Vagina (tissue), 2 donors: ENCODE measurements at regions not wholly inside any gene's neighbourhood (a gene's known extent, or its start where the extent isn't known, plus 50 kb on each side); places are given as distances from the start of the nearest gene placed in this dataset.

Experiments used
- POLR2A ChIP-seq, 2 donors: fragments of 450-650 bp; IDR thresholded peaks; one replicate each; pipeline ENCODE4 v1.6.1; 2017; ENCODE audit warnings: antibody characterized with exemption in 2 of 2, mild to moderate bottlenecking in 2 of 2, moderate library complexity in 2 of 2
- TF ChIP-seq, protein P1 (sequence below), 3 experiments: fragments of 450-650 bp in 2 of 3; fragments of 200-600 bp in 1 of 3; sonication (generic) in 1 of 3; IDR thresholded peaks; one replicate each; pipeline ENCODE4 v1.5.1; 2017 to 2019; ENCODE audit warnings: antibody characterized with exemption in 3 of 3, mild to moderate bottlenecking in 2 of 3, moderate library complexity in 2 of 3

DNA sequence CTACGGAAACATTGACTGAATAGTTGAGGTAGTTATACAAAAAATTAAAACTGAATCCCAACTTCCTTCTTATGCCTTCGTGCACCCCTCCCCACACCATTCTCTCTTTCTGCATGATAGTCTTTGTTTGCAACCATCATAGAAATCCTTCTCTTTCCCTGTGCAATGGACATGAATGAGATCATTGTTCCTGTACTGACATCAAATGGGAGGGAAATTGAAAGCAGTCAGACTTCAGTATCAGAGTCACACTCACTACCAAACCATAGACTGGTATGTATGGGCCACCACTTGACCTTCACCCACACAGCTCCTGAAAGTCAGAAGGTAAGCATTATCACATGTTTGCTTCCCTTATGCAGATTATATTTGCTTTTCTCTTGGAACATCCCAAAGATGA, 782.8 kb downstream of the BCL11A start:
- TF ChIP-seq, protein P1, sequence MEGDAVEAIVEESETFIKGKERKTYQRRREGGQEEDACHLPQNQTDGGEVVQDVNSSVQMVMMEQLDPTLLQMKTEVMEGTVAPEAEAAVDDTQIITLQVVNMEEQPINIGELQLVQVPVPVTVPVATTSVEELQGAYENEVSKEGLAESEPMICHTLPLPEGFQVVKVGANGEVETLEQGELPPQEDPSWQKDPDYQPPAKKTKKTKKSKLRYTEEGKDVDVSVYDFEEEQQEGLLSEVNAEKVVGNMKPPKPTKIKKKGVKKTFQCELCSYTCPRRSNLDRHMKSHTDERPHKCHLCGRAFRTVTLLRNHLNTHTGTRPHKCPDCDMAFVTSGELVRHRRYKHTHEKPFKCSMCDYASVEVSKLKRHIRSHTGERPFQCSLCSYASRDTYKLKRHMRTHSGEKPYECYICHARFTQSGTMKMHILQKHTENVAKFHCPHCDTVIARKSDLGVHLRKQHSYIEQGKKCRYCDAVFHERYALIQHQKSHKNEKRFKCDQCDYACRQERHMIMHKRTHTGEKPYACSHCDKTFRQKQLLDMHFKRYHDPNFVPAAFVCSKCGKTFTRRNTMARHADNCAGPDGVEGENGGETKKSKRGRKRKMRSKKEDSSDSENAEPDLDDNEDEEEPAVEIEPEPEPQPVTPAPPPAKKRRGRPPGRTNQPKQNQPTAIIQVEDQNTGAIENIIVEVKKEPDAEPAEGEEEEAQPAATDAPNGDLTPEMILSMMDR (IDR thresholded peaks at IDR 0.05), result no peak
- TF ChIP-seq POLR2A (IDR thresholded peaks at IDR 0.05), result no peak
